GM20431 (cell line): ENCODE measurements at regions not wholly inside any gene's neighbourhood (a gene's known extent, or its start where the extent isn't known, plus 50 kb on each side); places are given as distances from the start of the nearest gene placed in this dataset.

Source experiments
- in situ Hi-C: fragments of 300-500 bp; cut with MseI, MboI; formaldehyde crosslinking; loops from one replicate; pipeline ENCODE4 v1.15.0; 2020; ENCODE audit warnings: low sequenced_read_pairs; ENCODE audit not compliant: unreplicated experiment

DNA sequence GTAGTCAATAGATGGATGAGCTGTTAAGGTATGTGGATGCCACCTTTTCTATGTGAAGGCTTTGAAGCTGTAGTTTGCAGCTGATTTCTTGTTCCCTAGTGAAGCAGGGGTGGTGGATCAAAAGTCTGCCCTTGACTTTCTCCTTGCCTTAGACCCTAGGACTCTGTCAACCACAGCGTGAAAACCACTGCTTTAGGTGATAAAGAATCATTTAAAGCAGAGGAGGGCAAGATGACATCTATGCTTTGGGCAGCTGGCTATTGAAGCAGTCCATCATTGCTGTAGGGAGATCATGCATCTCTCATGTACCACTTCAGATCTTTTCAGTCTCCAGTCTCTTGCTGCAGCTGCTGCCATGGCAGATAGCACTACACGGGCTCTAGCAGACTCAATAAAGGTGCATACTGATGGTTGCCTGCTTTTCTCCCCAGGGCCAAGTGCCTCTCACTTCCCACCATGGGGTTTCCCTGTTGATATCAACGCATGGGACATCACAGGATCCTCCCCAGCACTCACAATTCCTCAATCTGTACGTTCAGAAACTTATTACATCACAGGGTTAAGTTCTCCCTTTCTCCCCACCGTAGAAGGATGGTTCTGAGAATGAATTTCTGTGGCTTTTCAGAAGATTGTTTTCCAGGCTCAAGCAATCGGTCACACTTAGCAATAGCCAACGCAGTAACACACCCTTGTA lies 122.0 kb upstream of the STMND1 start:
- in situ Hi-C loops: no loop called here

DNA sequence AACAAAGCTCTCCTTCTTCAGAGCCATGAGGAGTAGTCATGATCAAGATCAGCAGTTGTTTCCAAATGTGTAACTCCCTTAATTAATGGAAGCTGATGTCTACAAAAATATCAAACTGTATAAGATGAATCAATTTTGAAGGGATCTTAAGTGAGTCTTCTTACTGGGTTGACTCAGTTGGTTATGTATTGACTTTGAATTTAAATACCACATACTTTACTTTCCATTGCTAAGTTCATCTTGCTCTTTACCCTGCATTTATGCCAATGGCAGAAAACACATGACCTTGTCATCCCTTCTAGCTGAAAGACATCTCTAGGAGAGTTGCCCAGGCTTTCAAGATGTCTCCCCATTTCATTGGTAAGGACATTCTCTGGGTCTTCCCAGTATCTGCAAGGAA lies 123.2 kb upstream of the STMND1 start:
- in situ Hi-C loops: no loop called here

DNA sequence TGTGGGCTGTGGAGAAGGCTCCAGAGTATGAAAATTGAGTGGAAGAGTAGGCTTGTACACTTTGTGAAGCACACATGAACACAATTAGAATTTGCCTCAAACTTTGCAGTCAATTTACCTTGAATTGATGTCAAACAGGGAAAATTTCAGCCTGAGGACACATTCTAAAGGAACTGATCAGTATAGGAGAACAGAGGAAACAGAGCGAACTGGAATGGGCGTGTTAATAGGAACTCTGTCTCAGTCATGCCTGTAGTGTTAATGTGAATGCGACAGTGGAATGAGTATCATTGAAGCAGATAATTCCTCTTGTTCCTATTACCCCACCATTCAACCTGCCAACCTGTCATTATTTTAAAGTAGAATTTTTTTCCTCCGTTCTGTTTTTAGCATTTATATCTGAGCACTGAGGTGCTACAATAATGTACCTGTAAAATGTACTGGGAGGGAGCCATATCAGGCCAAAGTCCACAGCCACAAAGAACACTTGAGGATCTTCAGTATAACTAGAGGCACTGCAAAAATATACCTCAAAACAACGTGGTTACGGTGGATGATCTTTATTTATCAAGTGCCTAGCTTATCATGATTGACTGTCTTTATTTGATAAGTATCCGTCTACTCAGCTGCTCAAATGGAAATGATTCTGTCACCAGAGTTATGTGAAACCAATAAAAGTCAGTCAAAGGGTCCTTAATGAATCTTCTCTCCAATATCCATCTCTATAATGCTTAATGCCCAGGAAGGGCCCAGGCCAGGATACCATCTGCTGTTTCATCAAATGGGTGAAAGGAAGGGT lies 125.3 kb upstream of the STMND1 start:
- in situ Hi-C loops: no loop called here

DNA sequence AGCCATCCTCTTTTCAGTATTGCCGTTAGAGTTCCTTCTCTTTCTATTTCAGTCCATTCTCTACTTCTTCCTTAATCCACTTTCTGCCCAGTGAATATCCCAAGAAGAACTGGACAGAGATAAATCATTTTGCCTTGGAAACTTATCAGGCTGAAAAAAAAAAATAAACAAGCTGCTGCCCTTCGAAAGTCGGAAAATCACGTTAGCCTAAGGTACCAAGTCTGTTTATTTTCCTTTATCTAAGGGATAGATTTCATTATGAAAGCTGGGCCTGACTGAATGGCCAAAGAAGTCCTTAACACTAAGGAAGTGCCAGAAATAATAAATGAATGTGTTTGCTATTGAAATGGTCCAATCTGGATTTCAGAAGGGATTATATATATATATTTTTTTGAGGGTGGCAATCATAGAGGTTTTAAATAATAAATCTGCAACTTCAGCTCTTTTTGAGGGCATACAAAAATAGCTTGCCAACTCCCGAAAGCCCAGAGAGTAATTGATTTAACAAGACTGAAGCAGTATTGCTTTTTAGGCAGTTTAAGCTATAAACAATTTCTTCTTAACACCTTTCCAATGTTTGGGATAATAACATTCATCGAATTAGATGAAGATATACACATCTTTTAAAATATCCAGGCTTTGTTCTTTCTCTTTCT lies 127.0 kb upstream of the STMND1 start:
- in situ Hi-C loops: loop anchor here (25.0 kb wide), 1 partner anchor 638 kb away; no protein-coding TSS in a partner anchor

DNA sequence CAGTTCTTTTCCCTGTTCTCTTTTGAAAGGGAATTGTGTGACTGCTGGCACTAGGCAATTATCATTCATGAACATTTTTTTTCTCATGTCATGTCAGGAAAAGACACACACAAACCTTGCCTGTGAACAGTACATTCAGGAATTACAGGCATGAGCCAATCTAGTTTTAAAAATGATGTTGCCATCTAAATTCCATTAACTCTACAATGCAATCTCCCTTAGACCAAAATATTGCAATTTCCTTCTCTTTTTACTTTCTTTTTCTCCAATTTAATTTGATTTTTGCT lies 127.5 kb upstream of the STMND1 start:
- in situ Hi-C loops: loop anchor here (25.0 kb wide), 1 partner anchor 637 kb away; no protein-coding TSS in a partner anchor

GRCh38 chr6:16973545-16974386 lies 128.1 kb upstream of the STMND1 start:
- in situ Hi-C loops: loop anchor here (25.0 kb wide), 1 partner anchor 636 kb away; no protein-coding TSS in a partner anchor

DNA sequence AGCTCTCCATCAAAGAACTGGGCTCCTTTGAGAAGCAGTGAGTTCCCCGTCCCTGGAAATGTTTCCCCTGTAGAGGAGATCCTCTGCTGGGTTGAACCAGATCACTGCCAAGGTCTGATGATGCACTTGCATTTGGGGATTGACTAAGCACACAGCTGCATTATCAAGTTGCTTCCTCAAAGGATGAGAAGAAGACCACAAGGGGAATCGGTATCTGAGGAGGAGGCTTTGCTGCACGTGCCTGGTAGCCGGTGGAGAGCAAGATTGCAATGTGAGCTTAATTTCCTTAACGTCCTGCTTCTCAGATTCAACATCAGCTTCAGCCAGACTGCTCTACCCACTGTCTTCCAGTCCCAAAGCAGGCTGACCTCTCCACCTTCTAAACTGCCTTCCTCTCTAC lies 128.8 kb upstream of the STMND1 start:
- in situ Hi-C loops: loop anchor here (25.0 kb wide), 1 partner anchor 636 kb away; no protein-coding TSS in a partner anchor

- in situ Hi-C loops: loop anchor here (25.0 kb wide), 1 partner anchor 635 kb away; no protein-coding TSS in a partner anchor
Measured at GRCh38 chr6:16972535-16972934, 129.3 kb upstream of the STMND1 start.

- in situ Hi-C loops: loop anchor here (25.0 kb wide), 1 partner anchor 633 kb away; no protein-coding TSS in a partner anchor
Measured at GRCh38 chr6:16969699-16970655, 131.9 kb upstream of the STMND1 start.

- in situ Hi-C loops: loop anchor here (25.0 kb wide), 1 partner anchor 631 kb away; no protein-coding TSS in a partner anchor
Measured at GRCh38 chr6:16968101-16968500, 133.7 kb upstream of the STMND1 start.

DNA sequence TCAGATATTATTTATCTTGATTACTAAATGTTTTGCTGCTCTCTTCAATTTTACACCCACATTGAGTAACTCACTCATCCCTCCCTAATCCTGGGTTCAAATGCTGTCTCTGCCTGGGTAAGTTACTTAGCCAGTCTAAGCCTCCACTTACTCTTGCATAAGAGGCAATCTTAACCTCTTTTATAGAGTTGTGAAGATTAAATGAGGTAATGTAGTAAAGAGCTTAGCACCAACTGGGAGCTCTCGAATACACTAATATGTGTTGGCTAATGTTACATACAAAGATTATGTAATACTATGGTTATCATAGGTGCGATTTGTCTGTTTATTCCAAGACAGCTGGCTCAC lies 134.4 kb upstream of the STMND1 start:
- in situ Hi-C loops: loop anchor here (25.0 kb wide), 1 partner anchor 630 kb away; no protein-coding TSS in a partner anchor

DNA sequence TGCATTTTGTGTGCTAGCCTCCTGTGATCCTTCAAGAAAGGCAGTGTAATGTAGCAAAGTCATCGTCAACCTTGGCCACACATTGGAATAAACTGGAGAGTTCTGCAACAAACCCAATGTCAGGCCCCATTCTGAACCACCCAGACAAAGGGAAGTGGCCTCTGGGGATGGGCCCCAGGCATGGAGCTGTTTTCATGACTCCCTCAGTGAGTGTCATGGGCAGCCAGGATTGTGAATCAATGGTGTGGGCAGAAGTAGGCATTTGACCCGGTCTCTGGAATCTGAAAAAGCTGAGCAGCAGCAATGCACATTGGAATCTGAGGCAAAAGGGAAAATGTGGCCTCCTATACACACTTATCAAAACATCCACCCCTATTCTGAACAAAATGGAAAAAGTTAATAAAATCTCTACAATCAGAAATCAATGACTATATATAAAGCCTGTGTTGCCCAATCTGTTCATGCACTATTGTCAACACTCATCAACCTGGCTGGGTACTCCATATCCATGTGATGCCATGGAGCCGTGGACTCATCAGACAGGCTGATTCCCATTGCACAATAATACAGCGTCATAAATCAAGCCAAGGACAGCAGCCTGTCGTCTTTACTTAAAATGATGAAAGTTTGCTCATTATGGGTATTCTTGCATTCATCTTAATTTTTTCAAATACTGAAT lies 134.9 kb upstream of the STMND1 start:
- in situ Hi-C loops: loop anchor here (25.0 kb wide), 1 partner anchor 630 kb away; no protein-coding TSS in a partner anchor

GRCh38 chr6:16965689-16966088 lies 136.2 kb upstream of the STMND1 start:
- in situ Hi-C loops: loop anchor here (25.0 kb wide), 1 partner anchor 628 kb away; no protein-coding TSS in a partner anchor

GRCh38 chr6:16964553-16965499 lies 137.0 kb upstream of the STMND1 start:
- in situ Hi-C loops: loop anchor here (25.0 kb wide), 1 partner anchor 628 kb away; no protein-coding TSS in a partner anchor

- in situ Hi-C loops: loop anchor here (25.0 kb wide), 1 partner anchor 624 kb away; no protein-coding TSS in a partner anchor
Measured at GRCh38 chr6:16961577-16961976, 140.3 kb upstream of the STMND1 start.

GRCh38 chr6:16959789-16960188 lies 142.1 kb upstream of the STMND1 start:
- in situ Hi-C loops: loop anchor here (25.0 kb wide), 1 partner anchor 622 kb away; no protein-coding TSS in a partner anchor

- in situ Hi-C loops: loop anchor here (25.0 kb wide), 1 partner anchor 619 kb away; no protein-coding TSS in a partner anchor
Measured at GRCh38 chr6:16956361-16956760, 145.5 kb upstream of the STMND1 start.
